Muscle of leg (tissue), 3 donors: ENCODE measurements at regions not wholly inside any gene's neighbourhood (a gene's known extent, or its start where the extent isn't known, plus 50 kb on each side); places are given as distances from the start of the nearest gene placed in this dataset.

Experiments used
- DNase-seq: peaks from one replicate; pipeline ENCODE4 v3.0.0; 2013
- H3K27ac ChIP-seq: one replicate; pipeline ENCODE4 v1.5.1; 2013; ENCODE audit warnings: mild to moderate bottlenecking, low read length, control low read depth
- H3K27me3 ChIP-seq: one replicate; pipeline ENCODE4 v1.6.1; 2013; ENCODE audit warnings: low read length; ENCODE audit not compliant: control insufficient read depth, insufficient read depth
- H3K36me3 ChIP-seq: one replicate; pipeline ENCODE4 v1.6.1; 2013; ENCODE audit warnings: low read length; ENCODE audit not compliant: control insufficient read depth, insufficient read depth
- H3K4me1 ChIP-seq: one replicate; pipeline ENCODE4 v1.6.1; 2013; ENCODE audit warnings: low read length; ENCODE audit not compliant: control insufficient read depth, insufficient read depth
- H3K4me3 ChIP-seq: one replicate; pipeline ENCODE4 v1.5.1; 2013; ENCODE audit warnings: low read length, control low read depth
- H3K9me3 ChIP-seq: replicated peaks from 2 replicates; pipeline ENCODE4 v1.6.1; 2013; ENCODE audit warnings: low read depth, low read length; ENCODE audit not compliant: control insufficient read depth
- WGBS: methylation state at CpG from one replicate; pipeline ENCODE4 v1.1.5; 2013; ENCODE audit warnings: missing lambda C conversion rate; ENCODE audit not compliant: insufficient coverage; 5-methylcytosine and 5-hydroxymethylcytosine counted together

- H3K9me3 ChIP-seq = peaks cover 2% of the 10 kb centered on the region
- no peak overlapping the region for H3K27ac ChIP-seq
- DNase-seq = no peak
- H3K27me3 ChIP-seq = no peaks in the 10 kb centered on the region
- no CpG with 5 or more reads among the region's 1 CpG for WGBS
- H3K4me1 ChIP-seq = no peaks in the 10 kb centered on the region
- H3K36me3 ChIP-seq = no peaks in the 10 kb centered on the region
- no peak overlapping the region for H3K4me3 ChIP-seq
Measured at GRCh38 chr4:155120536-155120935, 87.9 kb upstream of the NPY2R start.

- no peak overlapping the region for H3K4me3 ChIP-seq
- no peaks in the 10 kb centered on the region for H3K36me3 ChIP-seq
- H3K27ac ChIP-seq = no peak overlapping the region
- no peaks in the 10 kb centered on the region for H3K4me1 ChIP-seq
- H3K9me3 ChIP-seq = peaks cover 2% of the 10 kb centered on the region
- WGBS = 85% methylated on average over 4 of the region's 5 CpGs
- no peaks in the 10 kb centered on the region for H3K27me3 ChIP-seq
- DNase-seq = no peak
Measured at GRCh38 chr4:155122382-155122781, 86.1 kb upstream of the NPY2R start.

GRCh38 chr4:155134136-155134535 lies 74.3 kb upstream of the NPY2R start:
- Histone ChIP-seq H3K27ac (no peak overlapping the region), H3K4me1 (no peaks in the 10 kb centered on the region), H3K4me3 (no peak overlapping the region), H3K27me3 (no peaks in the 10 kb centered on the region), H3K9me3 (no peaks in the 10 kb centered on the region), H3K36me3 (no peaks in the 10 kb centered on the region)
- no peak for DNase-seq

- Histone ChIP-seq H3K27me3 (no peaks in the 10 kb centered on the region), H3K36me3 (no peaks in the 10 kb centered on the region), H3K4me3 (no peak overlapping the region), H3K27ac (no peak overlapping the region), H3K4me1 (no peaks in the 10 kb centered on the region), H3K9me3 (no peaks in the 10 kb centered on the region)
- WGBS = 88% methylated on average over 2 of the region's 5 CpGs
- no peak for DNase-seq
Measured at GRCh38 chr4:155140889-155141288, 67.5 kb upstream of the NPY2R start.

- Histone ChIP-seq H3K4me1 (no peaks in the 10 kb centered on the region), H3K27ac (no peak overlapping the region), H3K27me3 (no peaks in the 10 kb centered on the region), H3K9me3 (no peaks in the 10 kb centered on the region), H3K4me3 (no peak overlapping the region), H3K36me3 (no peaks in the 10 kb centered on the region)
- 100% methylated on average over 1 of the region's 1 CpG for WGBS
- no peak for DNase-seq
Measured at GRCh38 chr4:155143512-155143911, 64.9 kb upstream of the NPY2R start.
